ENCODE measurements at regions not wholly inside any gene's neighbourhood (a gene's known extent, or its start where the extent isn't known, plus 50 kb on each side); places are given as distances from the start of the nearest gene placed in this dataset.

DNA sequence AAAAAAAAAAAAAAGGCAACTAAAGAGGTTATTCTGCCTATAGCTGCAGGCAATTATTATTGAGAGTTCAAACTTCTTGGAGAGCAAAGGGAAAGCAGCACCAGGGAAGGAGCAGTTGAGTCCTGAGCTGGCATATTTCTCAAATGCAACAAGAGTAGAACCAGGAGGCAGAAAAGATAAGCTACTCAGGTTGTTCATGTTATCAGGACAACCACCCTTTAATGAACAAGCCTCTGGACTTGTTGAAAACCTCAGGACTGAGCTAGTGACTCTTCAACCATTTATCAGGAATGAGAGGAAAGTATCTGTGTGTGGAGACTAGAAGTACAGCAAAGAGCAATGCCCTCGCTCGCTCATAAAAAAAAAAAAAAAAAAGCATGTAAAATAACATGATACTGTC is 183.0 kb downstream of the KCTD12 start:
- H3K4me1 Mint-ChIP-seq = no peaks in the 10 kb centered on the region
- intact Hi-C loops (cut with micrococcal nuclease) = no loop called here
- ATAC-seq (ENCODE audit: low read depth) (no peak), DNase-seq (no peak)
- no peak for TF ChIP-seq CTCF (IDR thresholded peaks at IDR 0.05)
- H3K27ac Mint-ChIP-seq = no peak overlapping the region
- POLR2A ChIA-PET = no interaction called here
- H3K36me3 Mint-ChIP-seq (ENCODE audit: low read depth) = no peaks in the 10 kb centered on the region
- H3K4me3 Mint-ChIP-seq = no peak overlapping the region
- CTCF ChIA-PET = no interaction called here
- peaks cover 7% of the 10 kb centered on the region for H3K27me3 Mint-ChIP-seq
- no peaks in the 10 kb centered on the region for H3K9me3 Mint-ChIP-seq

GRCh38 chr13:76697288-76697687 is 188.9 kb downstream of the KCTD12 start:
- no peak for ATAC-seq (ENCODE audit: low read depth)
- H3K36me3 Mint-ChIP-seq (ENCODE audit: low read depth) = no peaks in the 10 kb centered on the region
- no peak for TF ChIP-seq CTCF (IDR thresholded peaks at IDR 0.05)
- no peaks in the 10 kb centered on the region for H3K4me1 Mint-ChIP-seq
- H3K27me3 Mint-ChIP-seq = peaks cover 12% of the 10 kb centered on the region
- no peak overlapping the region for H3K27ac Mint-ChIP-seq
- POLR2A ChIA-PET = no interaction called here
- intact Hi-C loops (cut with micrococcal nuclease) = no loop called here
- no peaks in the 10 kb centered on the region for H3K9me3 Mint-ChIP-seq
- DNase-seq = no peak
- H3K4me3 Mint-ChIP-seq = no peak overlapping the region
- CTCF ChIA-PET = interaction anchor here (0.8 kb wide), 1 partner anchor 12 kb away, joined by 3 read pairs; no protein-coding TSS in a partner anchor

GRCh38 chr13:76696370-76696769 is 189.8 kb downstream of the KCTD12 start:
- intact Hi-C loops (cut with micrococcal nuclease) = no loop called here
- no peak overlapping the region for H3K27ac Mint-ChIP-seq
- TF ChIP-seq CTCF (IDR thresholded peaks at IDR 0.05) = no peak
- no peak for ATAC-seq (ENCODE audit: low read depth)
- no peaks in the 10 kb centered on the region for H3K9me3 Mint-ChIP-seq
- no peak overlapping the region for H3K4me3 Mint-ChIP-seq
- DNase-seq = no peak
- CTCF ChIA-PET = interaction anchor here (0.8 kb wide), 1 partner anchor 13 kb away, joined by 3 read pairs; no protein-coding TSS in a partner anchor
- no peaks in the 10 kb centered on the region for H3K36me3 Mint-ChIP-seq (ENCODE audit: low read depth)
- POLR2A ChIA-PET = no interaction called here
- H3K27me3 Mint-ChIP-seq = peaks cover 12% of the 10 kb centered on the region
- no peaks in the 10 kb centered on the region for H3K4me1 Mint-ChIP-seq

DNA sequence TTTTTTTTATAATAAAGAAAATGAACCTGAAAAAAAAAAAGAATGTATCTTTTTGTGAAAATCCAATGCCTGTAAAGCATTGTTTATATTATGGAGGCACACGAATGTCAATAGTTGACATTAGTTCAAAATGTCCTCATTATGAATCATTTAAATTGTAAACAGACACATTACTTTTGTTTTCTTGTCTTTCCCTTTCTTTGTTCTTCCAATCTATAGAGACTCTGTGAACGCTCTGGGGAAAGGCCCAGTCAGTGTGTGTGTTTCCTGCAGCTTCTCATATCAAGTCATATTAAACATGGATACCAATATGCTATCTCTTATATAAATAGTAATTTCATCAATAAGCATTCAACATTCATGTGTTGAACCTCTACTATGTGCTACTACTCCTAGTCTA is 193.1 kb downstream of the KCTD12 start:
- Mint-ChIP-seq H3K4me1 (no peaks in the 10 kb centered on the region), H3K9me3 (no peaks in the 10 kb centered on the region), H3K4me3 (no peak overlapping the region), H3K27me3 (peaks cover 5% of the 10 kb centered on the region), H3K36me3 (ENCODE audit: low read depth) (no peaks in the 10 kb centered on the region), H3K27ac (no peak overlapping the region)
- DNase-seq (no peak), ATAC-seq (ENCODE audit: low read depth) (no peak)
- POLR2A ChIA-PET = no interaction called here
- CTCF ChIA-PET = no interaction called here
- intact Hi-C loops (cut with micrococcal nuclease) = no loop called here
- no peak for TF ChIP-seq CTCF (IDR thresholded peaks at IDR 0.05)

- TF ChIP-seq CTCF (IDR thresholded peaks at IDR 0.05) = no peak
- Mint-ChIP-seq H3K27me3 (peaks cover 2% of the 10 kb centered on the region), H3K4me3 (no peak overlapping the region), H3K27ac (no peak overlapping the region), H3K9me3 (no peaks in the 10 kb centered on the region), H3K4me1 (no peaks in the 10 kb centered on the region), H3K36me3 (ENCODE audit: low read depth) (no peaks in the 10 kb centered on the region)
- no peak for ATAC-seq (ENCODE audit: low read depth)
- POLR2A ChIA-PET = no interaction called here
- no peak for DNase-seq
- CTCF ChIA-PET = no interaction called here
- intact Hi-C loops (cut with micrococcal nuclease) = no loop called here
Observed at GRCh38 chr13:76692346-76692745, 193.9 kb downstream of the KCTD12 start.
